HG02759 (cell line): ENCODE measurements at regions not wholly inside any gene's neighbourhood (a gene's known extent, or its start where the extent isn't known, plus 50 kb on each side); places are given as distances from the start of the nearest gene placed in this dataset.

ENCODE experiments used
- ATAC-seq: cut with Tn5 transposase; IDR thresholded peaks from one replicate; pipeline ENCODE4 v1.9.1; 2021; ENCODE audit warnings: mild to moderate bottlenecking, moderate library complexity; ENCODE audit not compliant: unreplicated experiment

DNA sequence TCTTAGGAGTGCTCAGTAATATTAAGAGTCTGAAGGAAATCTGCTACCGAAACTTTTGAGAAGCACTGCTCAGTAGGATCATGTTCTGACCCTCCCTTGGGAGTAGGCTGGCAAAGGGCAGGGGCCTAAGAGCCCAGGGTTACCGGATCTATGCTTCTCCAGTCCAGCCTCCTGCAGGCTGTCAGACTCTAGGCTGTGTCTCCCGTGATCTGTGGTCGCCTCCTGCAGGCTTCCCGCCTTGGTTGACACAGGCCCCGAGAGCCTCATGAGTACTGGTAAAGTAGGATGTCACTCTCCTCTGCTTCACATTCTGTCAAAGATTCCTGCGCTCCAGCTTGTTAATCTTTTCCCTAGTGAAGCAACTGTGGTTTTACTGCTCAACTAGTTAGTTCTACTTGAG, 647.8 kb upstream of the RAB6C start:
- no peak for ATAC-seq

DNA sequence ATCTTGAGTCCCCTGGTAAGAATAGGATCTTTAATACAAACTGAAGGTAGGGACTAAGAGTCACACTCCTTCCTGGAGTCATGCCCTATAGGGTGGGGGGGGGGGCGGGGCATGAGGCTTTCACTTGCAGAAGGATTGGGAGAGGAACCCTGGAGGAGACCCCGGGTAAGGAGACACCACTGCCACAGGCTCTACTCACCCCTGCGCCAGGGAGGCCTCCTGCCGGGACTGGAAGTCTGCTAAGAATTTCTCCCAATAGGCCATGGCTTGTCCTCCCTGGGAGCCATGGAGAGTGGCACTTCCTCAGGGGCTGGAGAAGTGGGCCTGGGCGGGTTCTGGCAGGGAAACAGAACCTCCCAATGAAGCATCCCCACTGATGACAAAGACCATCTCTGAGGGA, 645.3 kb upstream of the RAB6C start:
- no peak for ATAC-seq

DNA sequence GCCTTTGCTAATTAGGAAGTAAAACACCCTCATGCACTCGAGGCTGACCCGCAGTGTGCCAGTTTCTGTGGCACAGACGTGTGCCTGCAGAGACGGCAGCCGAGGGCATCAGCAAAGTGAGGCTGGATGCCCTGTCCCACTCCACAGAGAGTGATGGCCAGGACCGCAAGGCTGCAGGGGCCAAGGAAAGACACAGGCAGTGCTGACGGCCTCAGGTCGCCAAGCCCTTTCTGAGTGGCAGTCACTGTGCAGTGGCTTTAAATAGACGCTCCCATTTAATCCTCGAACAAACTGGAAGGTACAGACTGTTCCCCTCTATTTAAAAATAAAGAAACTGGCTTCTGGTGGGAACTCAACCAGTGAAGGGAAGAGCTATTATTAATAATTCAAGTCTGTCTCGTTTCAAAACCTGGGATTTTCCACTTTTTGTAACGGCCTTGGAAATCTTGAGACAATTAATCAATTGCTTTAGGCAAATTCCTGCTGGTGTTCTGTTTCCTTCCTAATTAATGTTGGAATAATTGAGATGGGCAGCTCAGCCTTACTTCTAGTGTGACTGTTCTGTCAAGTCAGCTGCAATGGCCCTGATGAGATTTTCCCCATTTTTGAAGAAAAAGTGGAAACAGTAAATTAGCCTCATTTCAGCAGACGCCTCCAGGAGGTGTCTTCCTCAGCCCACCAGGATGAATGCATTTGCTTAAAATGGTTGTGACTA, 644.6 kb upstream of the RAB6C start:
- no peak for ATAC-seq

DNA sequence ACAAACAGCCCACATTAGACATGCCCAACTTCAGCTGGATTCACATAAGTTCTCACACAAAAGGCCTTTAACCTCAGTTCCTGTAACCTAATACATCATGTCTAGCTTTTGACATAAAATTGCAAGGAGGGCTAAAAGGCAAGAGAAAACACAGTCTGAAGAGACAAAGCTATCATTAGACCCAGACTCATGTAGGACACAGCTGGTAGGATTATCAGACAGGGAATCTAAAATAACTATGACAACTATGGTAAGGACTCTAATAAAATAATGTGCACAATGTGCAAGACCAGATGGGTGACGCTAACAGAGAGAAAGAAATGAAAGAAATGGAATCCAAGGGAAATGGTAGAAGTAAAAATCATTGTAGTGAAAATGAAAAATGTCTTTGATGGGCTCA, 643.2 kb upstream of the RAB6C start:
- ATAC-seq: no peak

DNA sequence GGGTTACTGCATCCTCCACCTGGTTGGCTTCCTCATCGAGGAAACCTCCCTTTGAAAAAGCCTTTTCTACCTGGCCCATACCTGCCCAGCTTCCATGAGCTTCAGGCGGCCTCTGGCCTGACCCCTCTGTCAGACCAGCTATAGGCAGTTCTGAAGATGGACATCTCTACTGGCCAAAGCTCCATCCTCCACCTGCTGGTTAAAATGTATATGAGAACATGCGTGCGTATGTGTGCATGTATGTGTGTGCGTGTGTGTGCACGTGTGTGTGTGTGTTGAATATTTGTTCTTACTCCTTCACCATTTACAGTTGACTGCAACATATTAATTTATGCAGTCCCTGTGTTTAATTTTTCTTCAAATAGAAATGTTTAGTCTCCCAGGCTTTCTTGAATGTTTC, 642.4 kb upstream of the RAB6C start:
- no peak for ATAC-seq

DNA sequence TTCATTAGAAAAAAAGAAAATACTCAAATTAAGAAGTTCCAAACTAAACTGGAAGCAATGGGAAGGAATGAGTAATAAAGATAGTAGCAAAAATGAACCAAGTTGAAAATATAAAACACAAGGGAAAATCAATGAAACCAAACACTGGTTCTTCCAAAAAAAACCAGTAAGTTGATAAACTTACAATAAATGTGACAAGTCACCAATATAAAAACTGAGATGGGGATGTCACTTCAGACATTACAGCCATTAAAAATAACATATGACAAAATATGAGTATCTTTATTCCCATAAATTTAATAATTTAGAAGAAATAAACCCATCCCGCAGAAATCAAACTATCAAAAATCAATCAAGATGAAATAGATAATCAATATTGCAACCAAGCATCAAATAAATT, 633.9 kb upstream of the RAB6C start:
- no peak for ATAC-seq

DNA sequence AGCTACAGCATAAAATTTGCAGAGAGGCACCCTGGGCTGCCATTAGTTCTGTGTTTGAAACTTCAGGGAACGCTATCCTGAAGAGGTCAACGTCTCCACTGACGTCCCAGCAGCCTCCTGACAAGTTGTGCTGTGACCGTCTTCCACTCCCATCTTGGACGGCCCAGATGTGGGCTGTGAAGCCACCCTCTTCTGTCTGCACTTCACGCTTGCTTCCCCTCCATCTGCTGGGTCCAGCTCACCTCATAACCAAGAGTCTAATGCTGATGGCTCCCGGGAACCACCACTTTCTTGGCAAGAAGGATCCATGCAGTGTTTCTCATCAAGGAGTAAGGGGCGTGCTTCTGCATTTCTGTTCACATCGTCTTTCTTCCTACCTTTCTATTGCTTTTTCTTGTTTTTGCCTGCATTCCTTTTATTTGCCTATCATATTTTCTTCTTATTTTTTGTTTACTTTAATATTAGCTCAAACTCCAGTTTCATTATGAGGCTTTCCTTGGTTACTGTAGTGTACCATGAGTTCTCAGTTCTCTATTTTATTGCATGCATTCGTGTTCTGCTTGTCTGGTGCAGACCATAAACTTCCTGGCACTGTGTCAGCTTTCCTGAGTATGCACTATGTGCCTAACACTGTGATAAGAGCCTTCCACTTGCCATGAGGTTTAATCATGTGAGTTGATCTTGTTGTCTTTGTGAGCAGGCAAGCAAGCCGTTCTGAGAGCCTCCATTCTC, 631.8 kb upstream of the RAB6C start:
- ATAC-seq: peak; percentile 99

DNA sequence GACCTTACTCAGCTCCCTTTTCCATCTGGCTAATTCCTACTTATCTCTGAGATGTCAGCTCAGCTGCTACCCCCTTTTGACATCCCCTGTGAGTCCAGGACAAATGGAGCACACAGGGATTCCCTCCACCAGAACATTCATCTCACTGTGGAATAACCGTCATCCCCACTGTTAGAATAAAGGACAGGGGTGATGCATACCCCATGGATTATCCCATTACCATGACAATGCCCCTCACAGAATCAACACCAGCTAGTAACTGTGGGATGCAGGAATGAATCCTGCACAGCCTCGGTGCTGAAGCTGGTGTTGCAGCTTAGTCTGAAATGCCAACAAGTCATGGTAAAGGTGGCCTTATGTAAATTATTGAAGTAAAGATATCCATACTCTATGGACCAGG, 624.8 kb upstream of the RAB6C start:
- ATAC-seq: no peak

DNA sequence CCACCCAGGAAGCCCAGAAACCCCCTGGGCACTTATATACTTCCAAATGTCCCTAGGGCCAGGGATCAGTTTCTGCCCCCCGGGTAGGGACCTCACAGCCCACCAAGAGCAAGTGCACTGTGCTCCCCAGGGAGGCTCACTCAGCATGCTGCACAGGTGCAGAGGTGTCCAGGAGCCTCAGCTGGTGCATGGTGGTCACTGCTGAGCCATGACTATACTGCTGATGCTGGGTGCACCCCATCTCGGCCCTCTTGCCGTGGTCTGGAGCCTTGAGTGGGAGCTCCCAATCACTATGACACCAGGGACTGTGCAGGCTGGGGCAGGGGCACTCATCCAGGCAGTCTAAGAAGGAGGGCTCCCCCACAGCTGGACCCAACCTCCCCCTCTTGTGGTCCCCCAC, 617.8 kb upstream of the RAB6C start:
- no peak for ATAC-seq

DNA sequence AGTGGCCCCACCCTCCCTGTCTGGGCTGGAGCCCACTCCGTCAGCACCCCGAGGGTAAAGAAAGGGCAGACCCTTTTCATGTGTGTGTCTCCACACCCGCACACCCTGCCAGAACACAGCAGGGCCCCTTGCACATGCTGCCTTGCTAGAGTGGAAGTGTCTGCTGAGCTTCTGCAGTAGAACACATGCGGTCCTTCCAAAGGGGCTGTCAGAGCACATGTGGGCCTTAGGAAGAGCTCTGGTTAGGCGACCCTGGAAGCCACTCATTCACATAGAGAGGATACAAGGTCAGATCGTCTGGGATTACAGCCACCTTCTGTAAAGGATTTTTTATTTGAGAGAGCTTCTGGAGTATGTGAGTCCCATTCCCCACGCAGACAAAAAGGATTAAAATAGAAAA, 613.2 kb upstream of the RAB6C start:
- no peak for ATAC-seq

DNA sequence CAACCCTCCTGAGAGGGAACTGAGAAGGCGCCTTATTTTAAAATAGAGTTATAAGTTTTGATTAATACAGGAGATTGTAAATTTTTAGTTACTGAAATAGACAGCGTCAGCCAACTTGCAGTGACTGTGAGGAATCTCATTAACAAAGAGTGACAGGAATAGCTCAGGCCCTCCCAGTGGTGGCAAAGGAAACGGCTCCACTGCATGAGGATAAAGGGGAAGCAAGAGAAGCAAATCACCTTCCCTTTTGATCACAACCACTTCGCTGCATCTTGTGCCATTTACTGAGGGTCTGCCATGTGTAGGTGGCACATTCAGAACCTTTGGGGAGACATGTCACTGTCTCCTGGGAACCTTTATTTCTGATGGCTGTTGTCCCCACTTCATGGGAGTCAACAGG, 612.4 kb upstream of the RAB6C start:
- ATAC-seq: no peak

DNA sequence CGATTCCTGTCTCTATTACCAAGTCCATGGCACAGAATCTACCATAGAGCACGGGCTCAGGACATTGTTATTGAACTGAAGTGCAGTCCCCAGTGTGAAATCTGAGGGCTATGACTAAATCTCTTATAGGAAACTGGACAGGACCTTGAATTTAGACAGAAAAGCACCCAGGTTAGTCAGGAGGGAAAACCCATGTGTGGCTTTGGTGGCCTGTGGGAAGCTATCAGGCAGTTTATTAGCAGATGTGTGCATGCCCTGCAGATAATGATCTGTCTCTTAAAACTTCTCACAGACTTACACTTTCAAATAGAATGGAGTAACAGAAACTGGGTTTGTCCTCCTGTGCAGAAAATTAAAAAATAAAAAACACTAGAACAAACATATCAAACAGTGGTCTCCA, 610.0 kb upstream of the RAB6C start:
- peak; percentile 70 for ATAC-seq

DNA sequence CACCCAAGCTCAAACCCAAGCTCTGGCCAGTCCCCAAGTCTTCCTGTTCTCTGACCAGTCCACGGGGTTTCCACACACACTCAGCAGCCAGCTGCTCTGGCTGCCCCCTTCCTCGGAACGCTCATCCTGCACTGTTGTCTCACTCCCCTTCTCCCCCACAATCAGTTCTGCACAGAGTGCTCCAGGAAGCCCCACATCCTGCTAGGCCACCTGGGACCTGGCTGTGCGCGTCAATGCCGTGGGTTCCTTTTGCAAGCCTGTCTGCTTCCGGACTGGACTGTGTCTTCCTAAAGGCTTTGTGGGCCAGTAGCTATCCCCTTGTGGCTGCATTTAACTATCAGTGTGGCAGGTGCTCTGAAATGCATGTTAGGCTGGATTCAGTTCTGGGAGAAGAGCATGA, 605.0 kb upstream of the RAB6C start:
- ATAC-seq: no peak

DNA sequence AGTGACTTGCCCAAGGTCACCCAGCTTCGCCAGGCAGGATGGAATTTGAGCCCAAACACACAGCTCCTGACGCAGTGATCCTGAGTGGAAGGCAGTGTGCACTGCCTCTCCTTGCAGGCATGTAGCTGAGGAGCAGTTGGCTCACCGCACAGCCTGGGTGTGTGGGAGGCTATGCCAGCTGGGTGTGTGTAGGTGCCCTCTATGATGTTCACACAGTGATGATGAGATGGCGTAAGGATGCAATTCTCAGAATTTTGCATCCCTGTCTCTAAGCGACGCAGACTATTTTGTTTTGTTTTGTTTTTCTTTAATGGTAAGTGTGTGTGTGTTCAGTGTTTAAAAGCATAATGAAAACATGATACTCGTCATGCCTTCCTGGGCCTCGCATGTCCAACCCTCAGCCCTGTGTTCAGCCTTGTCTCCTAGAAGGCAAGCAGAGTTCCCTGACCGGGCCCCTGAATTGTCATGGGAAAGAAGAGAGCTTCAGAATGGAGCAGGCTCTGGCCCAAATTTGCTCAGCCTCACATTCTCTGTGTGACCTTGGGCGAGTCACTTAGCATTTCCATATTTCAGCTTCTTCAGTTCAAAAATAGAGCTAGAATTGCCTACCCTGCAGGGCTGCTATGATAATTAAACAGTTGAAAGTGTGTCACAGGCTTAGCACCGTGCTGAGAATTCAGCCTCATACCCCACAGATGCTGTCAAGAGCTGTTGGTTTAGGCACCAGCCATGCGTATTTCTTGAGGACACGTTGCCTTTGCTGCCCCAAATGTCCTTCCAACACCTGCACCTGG, 603.6 kb upstream of the RAB6C start:
- ATAC-seq: no peak

DNA sequence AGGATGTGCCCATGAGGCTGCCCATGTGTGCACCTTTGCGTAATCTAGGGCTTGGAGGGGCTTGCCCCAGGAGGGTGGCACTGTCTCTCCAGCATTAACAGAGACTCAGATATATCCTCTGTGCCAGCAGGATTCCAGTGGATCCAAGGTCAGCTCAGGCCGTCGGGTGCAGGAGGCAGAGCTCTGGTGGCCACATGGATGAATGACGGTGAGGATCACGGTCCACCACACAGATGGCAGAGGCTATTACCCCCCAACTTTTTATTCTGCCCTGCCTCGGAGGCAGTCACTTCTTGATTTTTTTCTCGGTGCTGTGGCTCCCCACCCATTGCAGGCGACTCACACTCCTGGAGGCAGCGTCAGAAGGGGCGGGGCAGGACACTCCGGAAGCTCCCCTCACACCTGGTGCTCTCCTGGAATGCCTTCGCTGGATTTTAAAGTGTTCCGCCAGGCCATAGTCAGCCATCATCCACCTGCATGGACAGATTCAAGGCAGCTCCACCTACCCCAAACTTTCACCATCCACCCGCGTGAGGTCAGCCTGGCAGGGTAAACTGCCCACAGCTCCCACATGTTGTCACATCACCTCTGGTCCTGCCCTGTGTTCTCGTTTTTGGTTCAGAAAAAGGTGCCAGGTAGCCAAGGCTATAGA, 602.9 kb upstream of the RAB6C start:
- no peak for ATAC-seq

DNA sequence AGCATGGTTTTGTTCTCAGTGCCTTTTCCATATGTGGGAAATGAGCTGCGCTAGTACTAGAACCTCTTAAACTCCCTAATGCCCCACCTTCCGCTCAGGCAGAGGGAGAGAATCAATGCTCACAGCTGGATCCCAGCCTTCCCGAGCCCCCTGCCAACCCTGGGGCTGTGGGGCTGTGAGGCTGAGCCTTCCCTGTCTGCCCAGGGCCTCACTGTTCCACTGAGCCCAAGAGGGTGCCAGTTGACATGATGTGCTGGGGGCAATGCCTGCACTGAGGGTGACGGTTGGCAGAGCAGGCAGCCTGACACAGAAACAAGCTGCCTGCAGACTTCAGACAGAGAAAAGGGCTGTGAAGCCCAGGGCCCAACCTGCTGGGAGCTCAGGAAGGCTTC, 602.4 kb upstream of the RAB6C start:
- ATAC-seq: no peak

DNA sequence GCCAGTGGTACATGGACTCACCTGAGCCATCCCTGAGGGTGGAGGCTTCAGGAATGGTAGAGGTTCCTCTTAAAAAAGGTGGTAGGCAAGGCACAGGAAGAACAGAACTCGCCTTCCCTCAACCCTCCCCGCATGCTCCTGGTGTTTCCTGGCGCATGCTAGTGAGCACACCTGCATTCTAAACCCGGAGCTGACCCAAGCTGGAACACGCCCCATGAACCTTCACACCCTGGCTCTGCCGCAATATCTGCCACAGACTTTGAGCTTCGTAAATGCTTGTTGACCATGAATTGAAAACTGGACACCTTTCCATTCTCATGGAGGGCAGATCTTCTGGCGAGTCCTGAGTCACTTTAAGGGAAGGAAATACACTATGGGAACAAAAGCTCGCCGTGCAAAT, 601.3 kb upstream of the RAB6C start:
- ATAC-seq: no peak

DNA sequence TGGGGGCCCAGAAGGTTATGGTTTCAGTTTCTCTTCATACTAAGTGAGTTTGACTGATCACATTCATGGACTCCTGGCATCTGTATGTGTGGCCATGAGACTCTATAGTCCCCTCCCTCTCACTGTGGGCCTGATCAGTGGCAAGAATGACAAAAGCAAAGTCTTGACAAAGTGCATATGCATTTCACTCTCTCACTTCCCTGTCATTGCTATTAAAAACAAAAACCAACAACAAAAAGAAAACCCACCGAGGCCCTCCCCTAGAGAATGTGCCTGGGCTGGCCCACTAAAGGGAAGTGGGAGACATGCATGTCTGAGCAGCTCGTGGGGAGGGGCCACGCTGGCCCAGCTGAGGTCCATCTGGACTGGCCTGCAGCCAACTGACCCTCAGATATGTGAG, 600.1 kb upstream of the RAB6C start:
- peak; percentile 64 for ATAC-seq

DNA sequence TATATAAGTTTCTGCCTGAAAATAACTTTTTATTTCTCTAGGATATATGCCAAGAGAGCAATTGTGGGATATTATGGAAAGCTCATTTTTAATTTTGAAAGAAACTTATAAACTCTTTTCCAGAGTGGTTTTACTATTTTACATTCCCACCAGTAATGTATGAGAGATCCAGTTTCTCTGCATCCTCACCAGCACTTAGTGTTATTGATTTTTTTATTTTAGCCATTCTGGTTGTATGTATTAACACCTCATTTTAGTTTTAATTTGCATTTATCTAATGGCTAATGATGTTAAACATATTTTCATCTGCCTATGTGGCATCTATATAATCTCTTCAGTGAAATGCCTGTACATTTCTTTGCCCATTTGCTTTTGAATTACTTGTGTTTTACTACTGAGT, 597.7 kb upstream of the RAB6C start:
- ATAC-seq: no peak

DNA sequence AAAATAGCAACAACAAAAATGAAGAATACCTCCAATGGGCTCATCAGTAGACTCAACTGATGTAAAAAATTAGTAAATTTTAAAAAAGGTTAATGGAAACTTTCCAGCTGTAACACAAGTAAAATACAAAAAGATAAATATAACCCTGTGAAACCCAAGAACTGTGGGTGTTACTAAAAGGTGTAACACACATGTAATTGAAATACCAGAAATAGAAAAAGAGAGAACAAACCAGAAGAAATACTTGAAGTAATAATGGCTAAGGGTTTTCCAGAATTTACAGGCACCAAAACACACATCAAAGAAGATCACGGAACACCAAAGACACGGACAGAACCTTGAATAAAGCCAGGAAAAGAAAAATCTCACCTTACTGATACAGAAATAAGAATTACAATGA, 590.6 kb upstream of the RAB6C start:
- ATAC-seq: no peak

DNA sequence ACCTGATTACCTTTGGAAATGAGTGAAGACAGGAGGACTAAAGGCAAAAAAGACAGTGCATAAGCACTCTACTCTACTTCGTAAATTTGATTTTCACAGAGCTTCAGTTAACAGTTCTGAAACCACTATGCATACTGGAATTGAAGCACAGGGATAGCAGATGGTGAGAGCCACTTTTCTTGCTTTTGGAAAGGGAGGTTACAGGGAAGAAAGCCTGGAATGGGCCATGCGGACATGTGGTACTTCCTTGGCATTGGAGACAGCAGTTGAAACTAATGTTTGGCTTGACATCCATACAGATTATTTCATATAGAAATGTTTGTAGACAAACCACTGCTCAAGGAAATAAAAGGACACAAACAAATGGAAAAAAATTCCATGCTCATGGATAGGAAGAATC, 585.6 kb upstream of the RAB6C start:
- ATAC-seq: no peak
